GM12891 (cell line): ENCODE measurements at regions not wholly inside any gene's neighbourhood (a gene's known extent, or its start where the extent isn't known, plus 50 kb on each side); places are given as distances from the start of the nearest gene placed in this dataset.

Source experiments
- PAX5 ChIP-seq: IDR thresholded peaks from 2 replicates; pipeline ENCODE4 v1.6.1; 2011; ENCODE audit warnings: low read length, moderate library complexity, mild to moderate bottlenecking; ENCODE audit not compliant: insufficient read depth, severe bottlenecking
- POLR2A ChIP-seq: IDR thresholded peaks from 2 replicates; pipeline ENCODE4 v1.6.1; 2011; ENCODE audit warnings: low read depth, low read length, control low read depth
- POLR2AphosphoS5 ChIP-seq: IDR thresholded peaks from 2 replicates; pipeline ENCODE4 v1.6.1; 2011; ENCODE audit warnings: low read depth, low read length, control low read depth
- POU2F2 ChIP-seq: IDR thresholded peaks from 2 replicates; pipeline ENCODE4 v1.6.1; 2011; ENCODE audit warnings: low read depth, mild to moderate bottlenecking, control low read depth, low read length, moderate library complexity
- SPI1 ChIP-seq: IDR thresholded peaks from 2 replicates; pipeline ENCODE4 v1.6.1; 2011; ENCODE audit warnings: low read depth, low read length, control low read depth
- TAF1 ChIP-seq: IDR thresholded peaks from 2 replicates; pipeline ENCODE4 v1.6.1; 2011; ENCODE audit warnings: low read depth, low read length, control low read depth

DNA sequence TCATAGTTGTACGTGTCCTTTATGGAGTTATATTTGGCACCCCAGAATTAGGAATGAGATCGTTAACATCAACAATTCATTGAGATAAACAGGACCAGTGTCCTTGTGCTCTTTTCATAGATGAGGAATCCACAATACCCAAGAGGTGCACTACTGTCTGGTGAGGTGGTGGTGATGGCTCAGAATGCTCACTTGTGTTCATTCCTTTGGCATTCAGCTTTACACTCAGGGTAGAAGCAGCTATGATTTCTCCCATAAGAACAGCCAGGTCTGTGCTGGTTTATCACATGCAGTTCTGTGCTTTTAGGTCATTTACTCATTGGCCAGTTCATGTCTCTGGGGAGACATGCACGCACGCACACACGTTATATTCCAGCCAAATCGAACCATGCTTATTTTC is 167.2 kb downstream of the FAT3 start:
- no peak for TF ChIP-seq POLR2A
- no peak for TF ChIP-seq PAX5
- TF ChIP-seq SPI1: no peak
- TF ChIP-seq POLR2AphosphoS5: no peak
- TF ChIP-seq TAF1: no peak
- no peak for TF ChIP-seq POU2F2
